Prostate gland (tissue), 2 donors: ENCODE measurements at regions not wholly inside any gene's neighbourhood (a gene's known extent, or its start where the extent isn't known, plus 50 kb on each side); places are given as distances from the start of the nearest gene placed in this dataset.

Source experiments
- POLR2A ChIP-seq: fragments of 450-650 bp; IDR thresholded peaks from one replicate; pipeline ENCODE4 v1.6.1; 2016; ENCODE audit warnings: antibody characterized with exemption, mild to moderate bottlenecking
- POLR2AphosphoS5 ChIP-seq: sonication (generic); formaldehyde crosslinking; IDR thresholded peaks from one replicate; pipeline ENCODE4 v1.6.1; 2017; ENCODE audit warnings: antibody characterized with exemption
- TF ChIP-seq, protein P1 (sequence below), 4 experiments: fragments of 200-600 bp in 2 of 4; fragments of 450-650 bp in 2 of 4; sonication (generic) in 2 of 4; IDR thresholded peaks; 1 replicate in 3 of 4; 2 replicates in 1 of 4; pipeline ENCODE4 v1.5.1; 2016 to 2019; ENCODE audit warnings: antibody characterized with exemption in 4 of 4, mild to moderate bottlenecking in 2 of 4, moderate library complexity in 2 of 4

DNA sequence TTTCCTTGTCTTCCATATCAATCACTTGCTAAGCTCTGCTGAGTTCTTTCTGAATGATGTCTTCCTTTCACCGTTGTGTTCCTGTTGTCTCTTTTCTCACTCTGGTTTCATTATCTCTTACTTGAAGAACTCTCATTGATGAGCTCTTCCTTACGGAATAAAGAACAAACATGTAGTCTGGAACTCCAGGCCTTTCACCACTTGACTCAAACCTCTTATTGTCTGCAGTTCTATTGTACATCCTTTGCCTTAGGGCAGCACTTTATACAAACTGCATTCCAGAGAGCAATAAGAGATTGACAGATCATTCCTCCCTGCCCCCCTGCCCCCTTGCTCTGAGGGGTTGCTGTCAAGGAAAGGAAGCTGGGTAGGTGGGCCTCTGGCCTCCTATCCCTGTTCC is 517.4 kb downstream of the TMEM135 start:
- TF ChIP-seq POLR2A (no peak), POLR2AphosphoS5 (no peak)
- TF ChIP-seq, protein P1, sequence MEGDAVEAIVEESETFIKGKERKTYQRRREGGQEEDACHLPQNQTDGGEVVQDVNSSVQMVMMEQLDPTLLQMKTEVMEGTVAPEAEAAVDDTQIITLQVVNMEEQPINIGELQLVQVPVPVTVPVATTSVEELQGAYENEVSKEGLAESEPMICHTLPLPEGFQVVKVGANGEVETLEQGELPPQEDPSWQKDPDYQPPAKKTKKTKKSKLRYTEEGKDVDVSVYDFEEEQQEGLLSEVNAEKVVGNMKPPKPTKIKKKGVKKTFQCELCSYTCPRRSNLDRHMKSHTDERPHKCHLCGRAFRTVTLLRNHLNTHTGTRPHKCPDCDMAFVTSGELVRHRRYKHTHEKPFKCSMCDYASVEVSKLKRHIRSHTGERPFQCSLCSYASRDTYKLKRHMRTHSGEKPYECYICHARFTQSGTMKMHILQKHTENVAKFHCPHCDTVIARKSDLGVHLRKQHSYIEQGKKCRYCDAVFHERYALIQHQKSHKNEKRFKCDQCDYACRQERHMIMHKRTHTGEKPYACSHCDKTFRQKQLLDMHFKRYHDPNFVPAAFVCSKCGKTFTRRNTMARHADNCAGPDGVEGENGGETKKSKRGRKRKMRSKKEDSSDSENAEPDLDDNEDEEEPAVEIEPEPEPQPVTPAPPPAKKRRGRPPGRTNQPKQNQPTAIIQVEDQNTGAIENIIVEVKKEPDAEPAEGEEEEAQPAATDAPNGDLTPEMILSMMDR (IDR thresholded peaks at IDR 0.05), result no peak
